ENCODE measurements at regions not wholly inside any gene's neighbourhood (a gene's known extent, or its start where the extent isn't known, plus 50 kb on each side); places are given as distances from the start of the nearest gene placed in this dataset.

- no peak for DNase-seq
- Mint-ChIP-seq H3K4me1 (no peaks in the 10 kb centered on the region), H3K4me3 (no peak overlapping the region), H3K27ac (no peak overlapping the region), H3K27me3 (no peaks in the 10 kb centered on the region), H3K9me3 (peaks cover under 1% of the 10 kb centered on the region), H3K36me3 (no peaks in the 10 kb centered on the region)
- CTCF ChIA-PET, result no interaction called here
These were observed 198.2 kb upstream of the CDH4 start for GRCh38 chr20:61053889-61054288.

- Mint-ChIP-seq H3K9me3 (no peaks in the 10 kb centered on the region), H3K36me3 (no peaks in the 10 kb centered on the region), H3K4me3 (no peak overlapping the region), H3K4me1 (no peaks in the 10 kb centered on the region), H3K27ac (no peak overlapping the region), H3K27me3 (no peaks in the 10 kb centered on the region)
- DNase-seq, result no peak
- CTCF ChIA-PET, result no interaction called here
These were observed 197.7 kb upstream of the CDH4 start for GRCh38 chr20:61054411-61054810.

DNA sequence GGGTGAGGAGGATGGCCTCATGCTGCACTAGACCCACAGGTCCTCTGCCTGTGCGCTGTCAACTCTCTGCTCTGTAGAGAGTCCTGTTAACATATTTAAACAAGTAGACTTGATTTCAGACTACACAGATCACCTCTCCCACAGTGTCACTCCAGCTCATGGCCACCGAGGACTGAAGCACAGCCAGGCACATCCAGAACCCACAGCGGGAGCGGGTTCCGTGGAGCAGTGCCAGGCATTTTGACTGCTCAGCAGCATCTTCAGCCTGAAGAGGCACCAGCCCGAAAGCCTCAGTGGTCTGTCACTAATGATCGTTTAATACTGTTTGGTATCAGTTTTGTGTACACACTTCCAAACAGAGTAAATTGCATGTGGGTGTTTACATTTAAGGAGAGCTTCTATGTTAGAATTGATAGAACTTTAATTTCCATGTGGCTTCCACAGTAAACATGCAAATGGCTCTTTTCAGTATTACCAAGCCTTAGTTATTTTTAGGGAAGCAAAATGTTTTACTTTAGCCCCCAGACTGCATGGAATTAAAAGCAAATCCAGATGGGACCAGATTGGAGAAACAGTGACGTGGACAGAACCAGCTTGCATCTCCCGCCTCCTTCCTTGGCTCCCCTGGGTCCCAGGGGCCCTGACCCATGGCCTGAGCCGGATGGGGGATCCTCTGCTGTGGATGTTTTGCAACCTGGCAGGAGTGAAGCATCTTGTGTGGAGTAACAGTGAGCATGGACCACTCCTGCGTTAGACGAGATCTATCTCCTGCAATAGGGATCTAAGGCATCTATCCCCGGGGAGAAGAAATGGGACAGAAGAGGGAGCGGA lies 196.7 kb upstream of the CDH4 start:
- CTCF ChIA-PET, result no interaction called here
- Mint-ChIP-seq H3K4me1 (no peaks in the 10 kb centered on the region), H3K36me3 (no peaks in the 10 kb centered on the region), H3K9me3 (no peaks in the 10 kb centered on the region), H3K4me3 (no peak overlapping the region), H3K27me3 (no peaks in the 10 kb centered on the region), H3K27ac (no peak overlapping the region)
- DNase-seq, result no peak

GRCh38 chr20:61056116-61056515 lies 195.9 kb upstream of the CDH4 start:
- CTCF ChIA-PET, result no interaction called here
- H3K4me1 Mint-ChIP-seq, result no peaks in the 10 kb centered on the region

DNA sequence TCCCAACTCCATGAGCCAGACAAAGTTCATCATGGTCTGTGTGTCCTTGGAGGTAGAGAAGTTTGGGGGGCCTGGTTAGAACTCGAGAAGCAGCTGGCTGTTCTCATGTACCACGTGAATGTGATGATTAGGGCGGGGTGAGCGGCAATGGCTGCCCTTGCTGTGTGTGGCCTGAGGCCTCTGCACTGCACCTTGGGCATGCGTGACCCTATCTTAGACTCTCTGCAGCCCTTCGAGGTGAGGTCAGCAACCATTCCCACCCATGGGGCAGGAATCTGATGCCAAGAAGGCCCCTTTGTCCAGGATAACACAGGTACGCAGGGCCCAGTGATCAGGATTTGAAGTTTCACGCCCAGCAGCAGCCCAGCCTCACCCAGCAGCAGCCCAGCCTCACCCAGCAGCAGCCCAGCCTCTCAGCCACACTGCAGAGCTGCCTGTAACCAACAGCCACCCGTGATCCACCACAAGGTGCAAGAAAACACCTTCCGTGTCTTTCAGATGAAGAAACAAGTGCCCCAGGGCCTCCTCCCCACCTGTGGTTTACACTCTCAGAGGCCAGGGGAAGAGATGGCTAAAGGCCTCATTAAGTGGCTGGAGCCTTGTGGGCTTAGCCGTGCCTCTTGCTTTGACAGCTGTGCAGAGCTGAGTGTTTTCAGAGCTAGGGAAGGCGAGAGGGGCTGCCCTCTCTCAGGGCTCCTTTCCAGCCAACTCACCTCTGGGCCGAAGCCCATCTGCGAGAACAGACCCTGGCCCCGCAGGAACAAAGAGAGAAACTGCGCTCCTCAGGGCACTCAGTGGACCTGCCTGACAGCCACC lies 195.2 kb upstream of the CDH4 start:
- H3K4me1 Mint-ChIP-seq, result no peaks in the 10 kb centered on the region
- DNase-seq, result no peak
- H3K36me3 Mint-ChIP-seq, result no peaks in the 10 kb centered on the region
- no peak overlapping the region for H3K4me3 Mint-ChIP-seq
- no peaks in the 10 kb centered on the region for H3K27me3 Mint-ChIP-seq
- no peak overlapping the region for H3K27ac Mint-ChIP-seq
- CTCF ChIA-PET, result no interaction called here
- no peaks in the 10 kb centered on the region for H3K9me3 Mint-ChIP-seq

More at GRCh38 chr20:61056116-61056515, 195.9 kb upstream of the CDH4 start:
- DNase-seq, result no peak
- Mint-ChIP-seq H3K4me3 (no peak overlapping the region), H3K9me3 (no peaks in the 10 kb centered on the region), H3K27ac (no peak overlapping the region), H3K27me3 (no peaks in the 10 kb centered on the region), H3K36me3 (no peaks in the 10 kb centered on the region)

DNA sequence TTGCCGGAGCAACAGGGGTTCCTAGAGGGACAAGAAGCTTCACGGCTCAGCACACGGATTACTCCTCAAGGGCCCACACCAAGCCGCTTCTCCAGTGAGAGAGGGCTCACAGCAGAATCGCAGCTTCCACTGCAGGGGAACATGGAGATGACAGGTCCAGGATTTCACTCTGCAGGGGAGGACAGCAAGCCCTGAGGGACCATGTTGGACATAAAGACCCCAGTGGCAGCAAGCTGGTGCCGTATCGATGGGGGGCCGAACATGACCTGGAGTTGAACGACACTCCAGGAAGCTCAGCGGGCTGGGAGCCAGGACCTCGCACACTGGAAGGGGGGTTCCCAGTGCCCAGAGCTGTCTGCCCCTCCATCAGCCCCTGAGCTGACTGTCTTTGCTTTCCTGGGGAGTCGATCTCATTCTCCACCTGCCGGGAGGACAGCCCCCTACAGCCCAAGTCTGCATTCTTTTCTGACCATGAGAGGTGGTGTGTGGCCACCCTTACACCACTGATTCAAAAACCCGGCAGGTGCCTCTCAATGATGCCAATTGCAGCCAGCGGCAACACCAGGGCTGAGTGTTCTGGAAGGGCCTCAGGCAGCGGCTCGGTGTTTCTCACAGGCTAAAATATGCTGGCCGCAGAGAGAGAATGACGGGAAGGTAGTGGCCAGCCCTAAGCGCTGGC lies 194.5 kb upstream of the CDH4 start:
- Mint-ChIP-seq H3K36me3 (no peaks in the 10 kb centered on the region), H3K9me3 (no peaks in the 10 kb centered on the region), H3K4me1 (no peaks in the 10 kb centered on the region), H3K27ac (no peak overlapping the region), H3K27me3 (no peaks in the 10 kb centered on the region), H3K4me3 (no peak overlapping the region)
- CTCF ChIA-PET, result no interaction called here
- DNase-seq, result no peak

- DNase-seq, result no peak
- Mint-ChIP-seq H3K9me3 (peaks cover 4% of the 10 kb centered on the region), H3K4me1 (no peaks in the 10 kb centered on the region), H3K27ac (no peak overlapping the region), H3K4me3 (no peak overlapping the region), H3K36me3 (no peaks in the 10 kb centered on the region), H3K27me3 (no peaks in the 10 kb centered on the region)
- CTCF ChIA-PET, result no interaction called here
These were observed 190.1 kb upstream of the CDH4 start for GRCh38 chr20:61061981-61062380.

- no peak for DNase-seq
- H3K27me3 Mint-ChIP-seq, result no peaks in the 10 kb centered on the region
- H3K27ac Mint-ChIP-seq, result no peak overlapping the region
- peaks cover 9% of the 10 kb centered on the region for H3K9me3 Mint-ChIP-seq
- no peak overlapping the region for H3K4me3 Mint-ChIP-seq
- no peaks in the 10 kb centered on the region for H3K36me3 Mint-ChIP-seq
- CTCF ChIA-PET, result no interaction called here
- no peaks in the 10 kb centered on the region for H3K4me1 Mint-ChIP-seq
These were observed 186.2 kb upstream of the CDH4 start for GRCh38 chr20:61065853-61066252.

- DNase-seq, result no peak
- H3K4me3 Mint-ChIP-seq, result no peak overlapping the region
- CTCF ChIA-PET, result no interaction called here
- no peaks in the 10 kb centered on the region for H3K36me3 Mint-ChIP-seq
- H3K27ac Mint-ChIP-seq, result no peak overlapping the region
- peaks cover 9% of the 10 kb centered on the region for H3K9me3 Mint-ChIP-seq
- no peaks in the 10 kb centered on the region for H3K27me3 Mint-ChIP-seq
- H3K4me1 Mint-ChIP-seq, result no peaks in the 10 kb centered on the region
These were observed 185.5 kb upstream of the CDH4 start for GRCh38 chr20:61066526-61066925.

- CTCF ChIA-PET, result no interaction called here
- Mint-ChIP-seq H3K4me3 (no peak overlapping the region), H3K27ac (no peak overlapping the region), H3K36me3 (no peaks in the 10 kb centered on the region), H3K27me3 (no peaks in the 10 kb centered on the region), H3K4me1 (no peaks in the 10 kb centered on the region), H3K9me3 (peaks cover 12% of the 10 kb centered on the region)
- DNase-seq, result no peak
These were observed 184.8 kb upstream of the CDH4 start for GRCh38 chr20:61067221-61067620.

GRCh38 chr20:61072398-61072797 lies 179.7 kb upstream of the CDH4 start:
- Mint-ChIP-seq H3K27ac (no peak overlapping the region), H3K4me3 (no peak overlapping the region), H3K9me3 (peaks cover 8% of the 10 kb centered on the region), H3K36me3 (no peaks in the 10 kb centered on the region), H3K4me1 (no peaks in the 10 kb centered on the region), H3K27me3 (no peaks in the 10 kb centered on the region)
- CTCF ChIA-PET, result no interaction called here
- DNase-seq, result no peak

DNA sequence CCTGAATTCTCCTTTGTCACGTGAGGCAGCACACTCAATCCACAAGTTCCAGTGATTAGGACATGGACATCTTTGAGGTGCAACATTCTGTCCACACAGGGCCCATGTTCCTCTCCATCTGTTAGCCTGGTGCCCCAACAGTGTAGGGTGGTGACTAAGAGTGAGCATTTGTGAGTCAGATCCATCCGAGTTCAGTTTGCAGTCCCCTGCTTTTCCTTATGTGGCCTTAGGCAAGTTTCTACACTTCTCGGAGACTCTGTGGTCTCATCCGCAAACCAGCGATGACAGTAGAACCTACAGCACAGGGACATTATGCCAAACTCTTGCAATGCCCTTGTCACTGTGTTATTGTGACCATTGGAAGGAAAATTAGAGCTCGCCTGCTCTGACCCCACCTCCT lies 178.7 kb upstream of the CDH4 start:
- no peak for DNase-seq
- CTCF ChIA-PET, result no interaction called here
- H3K4me3 Mint-ChIP-seq, result no peak overlapping the region
- no peak overlapping the region for H3K27ac Mint-ChIP-seq
- no peaks in the 10 kb centered on the region for H3K36me3 Mint-ChIP-seq
- peaks cover 8% of the 10 kb centered on the region for H3K9me3 Mint-ChIP-seq
- no peaks in the 10 kb centered on the region for H3K4me1 Mint-ChIP-seq
- no peaks in the 10 kb centered on the region for H3K27me3 Mint-ChIP-seq

DNA sequence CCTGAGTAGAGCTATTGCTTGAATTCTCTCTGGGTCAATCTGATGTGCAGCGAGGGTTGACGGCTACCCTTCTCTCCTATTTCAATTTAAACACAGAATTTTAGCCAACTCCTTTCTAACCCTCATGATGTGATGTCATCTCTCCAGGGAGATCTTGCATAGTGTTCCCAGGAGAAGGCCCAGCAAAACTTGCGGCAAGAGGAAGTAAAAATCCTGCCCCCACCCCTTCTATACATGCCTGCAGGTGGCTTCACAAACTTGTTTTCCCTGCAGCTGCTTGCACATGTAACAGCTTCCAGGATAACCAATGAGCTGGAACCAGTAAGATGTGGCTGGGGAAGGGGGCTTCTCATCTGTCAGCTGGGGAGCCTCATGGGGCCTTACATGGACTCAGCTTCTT lies 169.3 kb upstream of the CDH4 start:
- Mint-ChIP-seq H3K9me3 (peaks cover 16% of the 10 kb centered on the region), H3K4me3 (no peak overlapping the region), H3K36me3 (no peaks in the 10 kb centered on the region), H3K27ac (no peak overlapping the region), H3K27me3 (no peaks in the 10 kb centered on the region), H3K4me1 (no peaks in the 10 kb centered on the region)
- DNase-seq, result no peak
- CTCF ChIA-PET, result no interaction called here

GRCh38 chr20:61083431-61083830 lies 168.6 kb upstream of the CDH4 start:
- Mint-ChIP-seq H3K9me3 (peaks cover 17% of the 10 kb centered on the region), H3K4me1 (no peaks in the 10 kb centered on the region), H3K27me3 (no peaks in the 10 kb centered on the region), H3K36me3 (no peaks in the 10 kb centered on the region), H3K4me3 (no peak overlapping the region), H3K27ac (no peak overlapping the region)
- DNase-seq, result no peak
- CTCF ChIA-PET, result no interaction called here

- no peak overlapping the region for H3K4me3 Mint-ChIP-seq
- H3K36me3 Mint-ChIP-seq, result no peaks in the 10 kb centered on the region
- H3K4me1 Mint-ChIP-seq, result no peaks in the 10 kb centered on the region
- H3K27me3 Mint-ChIP-seq, result no peaks in the 10 kb centered on the region
- H3K9me3 Mint-ChIP-seq, result peaks cover 16% of the 10 kb centered on the region
- CTCF ChIA-PET, result no interaction called here
- no peak overlapping the region for H3K27ac Mint-ChIP-seq
- no peak for DNase-seq
These were observed 166.0 kb upstream of the CDH4 start for GRCh38 chr20:61086031-61086430.

All from activated naive CD4-positive, alpha-beta T cell treated with anti-CD3 and anti-CD28 coated beads, Interleukin-2, amount 10 ng/mL, durations not matched to agents 7 days and 5 days (primary cell).